ENCODE measurements at regions not wholly inside any gene's neighbourhood (a gene's known extent, or its start where the extent isn't known, plus 50 kb on each side); places are given as distances from the start of the nearest gene placed in this dataset.

DNA sequence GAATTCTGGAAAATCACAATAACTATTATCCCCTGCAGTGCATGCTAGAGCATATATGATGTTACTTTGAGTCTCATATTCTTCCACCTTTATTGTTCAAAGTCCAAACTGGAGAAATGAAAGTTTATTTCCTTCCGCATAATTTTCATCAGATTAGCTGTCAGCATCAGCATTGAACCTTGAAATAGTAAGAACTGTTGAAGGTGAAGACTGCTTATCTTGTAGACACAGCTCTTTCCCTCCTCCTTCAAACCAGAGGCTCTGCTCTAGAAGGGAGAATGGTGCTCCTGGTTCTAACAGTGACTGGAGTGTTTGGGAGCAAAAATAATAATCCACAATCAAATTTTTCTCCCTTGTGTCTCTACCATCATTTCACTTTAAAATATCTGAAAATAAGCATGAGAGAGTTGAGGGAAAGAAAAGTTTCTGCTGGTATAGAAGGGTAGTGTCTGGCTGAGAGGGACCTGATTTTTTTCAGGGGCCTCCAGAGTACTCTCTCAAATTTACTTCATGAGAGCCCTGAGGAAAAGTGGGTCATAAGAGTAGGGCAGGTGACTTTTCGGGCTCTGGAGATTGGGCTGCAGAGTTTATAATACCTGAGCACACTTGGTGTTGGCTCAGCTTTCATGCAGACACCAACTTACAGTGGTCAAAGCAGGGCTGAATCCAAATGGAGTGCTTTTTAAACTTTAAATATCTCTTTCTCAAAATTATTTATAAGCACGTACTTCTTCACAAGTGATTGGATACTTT, 170.4 kb downstream of the ZDHHC21 start:
- no peak for ATAC-seq (ENCODE audit: poor library complexity)

GRCh38 chr9:14520341-14520740, 172.9 kb downstream of the ZDHHC21 start:
- intact Hi-C loops (cut with DNase I): no loop called here
- ATAC-seq (ENCODE audit: poor library complexity) (no peak), DNase-seq (no peak)

More for the DNA sequence above, 170.4 kb downstream of the ZDHHC21 start:
- no peak for DNase-seq
- intact Hi-C loops (cut with DNase I): no loop called here

GRCh38 chr9:14517154-14517906, 175.9 kb downstream of the ZDHHC21 start:
- no peak for DNase-seq
- no peak for ATAC-seq (ENCODE audit: poor library complexity)
- intact Hi-C loops (cut with DNase I): no loop called here

DNA sequence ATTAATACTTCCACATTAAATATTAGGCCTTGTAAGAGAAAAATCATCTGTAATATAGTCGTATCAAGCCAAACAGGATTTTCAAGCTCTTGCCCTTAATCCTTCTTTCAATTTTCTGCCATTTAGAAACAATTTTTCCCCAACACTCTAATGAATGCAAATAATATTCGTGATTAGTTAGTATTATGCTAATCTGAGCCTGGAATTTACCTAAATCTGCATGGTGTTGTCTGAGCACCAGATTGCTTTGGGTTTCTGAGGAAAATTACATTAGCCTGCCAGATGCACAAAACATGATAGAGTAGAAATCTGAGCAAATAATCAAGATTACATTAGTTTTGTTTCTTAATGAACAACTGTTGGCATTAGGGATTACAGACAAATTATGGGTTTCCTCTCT, 176.6 kb downstream of the ZDHHC21 start:
- intact Hi-C loops (cut with DNase I): no loop called here
- DNase-seq (no peak), ATAC-seq (ENCODE audit: poor library complexity) (no peak)

DNA sequence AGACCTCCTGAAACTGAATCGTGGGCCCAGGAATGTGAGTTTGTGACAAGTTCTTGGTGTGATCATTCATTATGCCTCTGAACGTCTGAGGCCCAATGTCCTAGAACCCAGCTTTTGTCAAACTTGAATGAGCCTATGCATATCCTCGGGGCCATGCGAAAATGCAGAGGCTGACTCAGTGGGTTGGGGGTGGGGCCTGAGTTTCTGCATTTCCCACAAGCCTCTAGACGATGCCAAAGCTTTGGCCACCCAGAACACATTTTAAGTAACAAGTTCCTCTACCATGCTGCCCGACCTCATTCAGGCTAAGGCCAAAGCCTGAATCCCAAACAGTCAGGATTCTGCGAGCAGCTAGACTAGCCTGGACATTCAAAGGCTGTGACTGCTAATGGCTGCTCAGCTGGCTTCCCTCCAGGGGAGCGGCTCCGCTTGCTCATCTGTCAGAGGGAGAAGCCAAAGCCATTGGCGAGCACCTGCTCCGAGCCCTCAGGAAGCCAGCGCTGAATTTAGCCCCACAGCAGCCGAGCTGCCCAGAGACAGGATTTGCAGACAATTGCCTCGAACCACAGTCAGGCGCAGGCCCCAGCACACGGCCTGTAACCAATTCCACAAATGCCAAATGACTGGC, 177.5 kb downstream of the ZDHHC21 start:
- no peak for DNase-seq
- intact Hi-C loops (cut with DNase I): no loop called here
- no peak for ATAC-seq (ENCODE audit: poor library complexity)

- ATAC-seq (ENCODE audit: poor library complexity) (no peak), DNase-seq (no peak)
- intact Hi-C loops (cut with DNase I): no loop called here
Measured at GRCh38 chr9:14515049-14515448, 178.2 kb downstream of the ZDHHC21 start.

GRCh38 chr9:14512942-14513341, 180.3 kb downstream of the ZDHHC21 start:
- intact Hi-C loops (cut with DNase I): no loop called here
- DNase-seq: no peak
- ATAC-seq (ENCODE audit: poor library complexity): no peak

DNA sequence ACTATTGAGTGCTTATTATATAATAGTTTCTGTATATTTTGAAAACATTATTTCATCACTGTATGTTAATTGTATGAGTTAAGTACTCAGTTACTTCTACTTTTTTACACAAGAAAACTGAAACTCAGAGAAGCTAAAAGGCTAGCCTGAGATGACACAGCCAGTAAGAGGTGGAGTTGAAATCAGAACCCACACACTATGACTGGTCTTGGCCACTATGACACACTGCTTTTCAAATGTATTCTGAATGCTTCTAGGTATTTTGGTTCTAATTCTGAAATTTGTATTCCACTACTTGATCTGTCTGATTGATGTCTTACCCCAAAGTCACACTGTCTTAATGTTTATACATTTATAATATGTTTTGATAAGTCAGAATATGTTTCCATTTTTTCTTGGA, 181.8 kb downstream of the ZDHHC21 start:
- no peak for ATAC-seq (ENCODE audit: poor library complexity)
- DNase-seq: no peak
- intact Hi-C loops (cut with DNase I): no loop called here

- DNase-seq: no peak
- intact Hi-C loops (cut with DNase I): no loop called here
- ATAC-seq (ENCODE audit: poor library complexity): no peak
Measured at GRCh38 chr9:14508884-14509283, 184.3 kb downstream of the ZDHHC21 start.

- ATAC-seq (ENCODE audit: poor library complexity) (no peak), DNase-seq (no peak)
- intact Hi-C loops (cut with DNase I): no loop called here
Measured at GRCh38 chr9:14501366-14501765, 187.4 kb upstream of the NFIB start.

DNA sequence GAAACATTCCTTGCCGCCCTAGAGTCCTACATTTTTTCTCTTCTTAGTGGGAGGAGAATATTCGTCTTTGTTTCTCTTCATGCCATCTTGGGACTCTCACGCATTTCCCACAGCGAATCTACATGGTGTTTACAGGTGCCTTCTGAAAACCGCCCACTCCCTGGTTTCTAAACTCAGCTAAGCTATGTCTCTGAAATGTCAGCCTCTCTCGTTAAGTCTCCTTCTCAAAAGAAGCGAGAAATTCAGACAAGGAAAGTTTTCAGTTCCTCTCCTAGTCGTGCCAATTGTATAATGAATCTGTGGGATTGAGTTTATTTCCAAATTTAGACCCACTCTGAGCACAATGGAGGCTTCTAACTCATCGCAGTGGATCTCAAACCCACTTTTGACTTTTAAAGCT, 186.8 kb upstream of the NFIB start:
- ATAC-seq (ENCODE audit: poor library complexity) (no peak), DNase-seq (no peak)
- intact Hi-C loops (cut with DNase I): no loop called here

DNA sequence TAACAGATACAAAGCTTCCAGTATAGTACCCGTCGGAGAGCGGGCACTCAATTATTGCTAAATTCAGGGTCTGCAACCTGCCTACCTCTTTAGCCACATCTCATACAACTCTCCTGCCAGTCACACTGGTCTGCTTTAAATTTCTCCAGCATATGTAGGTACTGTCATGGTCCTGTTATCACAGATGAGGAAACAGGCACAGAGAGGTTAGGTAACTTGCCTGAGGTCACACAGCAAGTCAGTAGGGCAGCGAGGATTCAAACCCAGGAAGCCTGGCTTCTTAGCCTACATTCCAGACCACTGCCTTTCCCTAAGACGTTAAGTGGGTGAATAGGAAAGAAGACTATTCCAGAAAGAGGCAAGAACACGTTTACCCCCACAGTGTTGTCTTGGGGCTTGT, 186.0 kb upstream of the NFIB start:
- ATAC-seq (ENCODE audit: poor library complexity) (no peak), DNase-seq (no peak)
- intact Hi-C loops (cut with DNase I): no loop called here

DNA sequence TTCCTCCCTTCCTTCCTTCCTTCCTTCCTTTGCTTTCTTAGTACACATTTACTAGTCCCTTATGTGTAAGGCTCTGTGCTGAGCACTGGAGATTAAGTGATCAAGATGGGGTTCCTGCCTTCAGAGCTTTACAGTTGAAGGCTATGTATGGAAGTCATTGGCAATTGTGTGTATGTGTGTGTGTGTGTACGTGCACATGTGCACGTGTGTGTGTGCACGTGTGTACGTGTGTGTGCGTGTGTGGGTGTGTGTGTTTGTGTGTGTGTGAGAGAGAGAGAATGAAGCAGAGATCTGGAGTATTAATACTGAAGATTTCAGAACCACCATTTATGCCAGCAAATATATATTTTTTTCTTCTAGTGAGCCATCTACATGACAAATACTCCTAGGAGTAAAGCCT, 184.9 kb upstream of the NFIB start:
- ATAC-seq (ENCODE audit: poor library complexity) (no peak), DNase-seq (no peak)
- intact Hi-C loops (cut with DNase I): no loop called here

DNA sequence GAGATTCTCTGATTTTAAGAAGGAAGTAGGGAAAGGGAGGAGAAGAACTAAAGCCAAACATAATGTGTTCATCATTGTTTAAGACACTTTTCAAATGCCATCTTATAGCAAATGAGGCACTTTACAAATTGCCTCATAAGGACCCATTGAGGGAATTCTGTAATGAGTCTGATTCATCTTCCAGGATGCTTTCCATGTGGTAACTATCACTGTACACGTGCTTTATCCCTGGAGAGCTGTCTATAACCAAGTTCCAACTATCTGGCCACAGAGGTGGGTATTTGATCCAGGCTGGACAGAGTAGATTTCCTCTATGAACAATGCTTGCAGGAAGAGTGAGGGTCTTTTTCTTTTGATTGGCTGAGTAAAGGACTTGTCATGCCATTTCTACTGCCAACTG, 183.5 kb upstream of the NFIB start:
- DNase-seq (no peak), ATAC-seq (ENCODE audit: poor library complexity) (no peak)
- intact Hi-C loops (cut with DNase I): no loop called here

GRCh38 chr9:14488421-14489190, 174.7 kb upstream of the NFIB start:
- ATAC-seq (ENCODE audit: poor library complexity) (no peak), DNase-seq (no peak)
- intact Hi-C loops (cut with DNase I): no loop called here

DNA sequence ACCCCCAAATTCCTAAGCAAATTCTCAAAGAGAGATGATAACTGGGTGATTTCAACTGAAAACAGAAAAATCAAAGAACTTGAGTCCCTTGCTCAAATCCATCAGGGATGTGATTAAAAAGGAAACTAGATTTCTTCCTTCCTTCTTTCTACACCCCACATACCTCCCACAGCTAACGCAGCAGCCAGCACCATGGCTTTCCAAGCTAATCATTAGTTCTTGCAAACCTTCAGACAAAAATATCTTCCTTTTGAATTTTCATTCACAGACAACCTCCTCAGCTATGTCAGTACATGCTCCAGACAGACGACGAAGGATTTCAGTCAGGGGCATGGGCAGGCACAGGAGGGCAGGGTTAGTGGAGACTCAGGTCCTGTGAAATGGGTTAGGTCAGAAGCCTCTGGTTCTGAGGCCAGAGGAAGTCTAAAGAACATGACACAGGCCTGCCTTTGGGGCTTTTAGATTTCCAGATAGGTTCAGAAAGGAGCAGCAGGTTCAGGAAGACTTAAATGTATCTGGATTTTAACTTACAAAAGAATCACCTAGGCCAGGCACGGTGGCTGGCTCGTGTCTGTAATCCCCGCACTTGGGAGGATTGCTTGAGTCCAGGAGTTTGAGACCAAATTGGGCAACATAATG, 173.7 kb upstream of the NFIB start:
- ATAC-seq (ENCODE audit: poor library complexity) (no peak), DNase-seq (no peak)
- intact Hi-C loops (cut with DNase I): no loop called here

DNA sequence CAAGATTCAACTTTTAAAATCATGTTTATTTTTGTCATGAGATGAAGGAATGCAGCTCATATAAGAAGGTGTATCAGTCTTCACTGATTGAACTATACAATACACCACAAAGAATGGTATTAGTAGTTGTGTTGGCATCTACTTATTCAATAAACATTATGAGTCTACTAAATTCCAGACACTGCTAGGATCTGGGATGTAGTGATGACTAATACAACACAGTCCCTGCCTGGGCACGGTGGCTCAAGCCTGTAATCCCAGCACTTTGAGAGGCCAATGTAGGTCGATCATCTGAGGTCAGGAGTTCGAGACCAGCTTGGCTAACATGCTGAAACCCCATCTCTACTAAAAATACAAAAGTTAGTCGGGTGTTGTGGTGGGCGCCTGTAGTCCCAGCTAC, 171.4 kb upstream of the NFIB start:
- intact Hi-C loops (cut with DNase I): no loop called here
- ATAC-seq (ENCODE audit: poor library complexity) (no peak), DNase-seq (no peak)

DNA sequence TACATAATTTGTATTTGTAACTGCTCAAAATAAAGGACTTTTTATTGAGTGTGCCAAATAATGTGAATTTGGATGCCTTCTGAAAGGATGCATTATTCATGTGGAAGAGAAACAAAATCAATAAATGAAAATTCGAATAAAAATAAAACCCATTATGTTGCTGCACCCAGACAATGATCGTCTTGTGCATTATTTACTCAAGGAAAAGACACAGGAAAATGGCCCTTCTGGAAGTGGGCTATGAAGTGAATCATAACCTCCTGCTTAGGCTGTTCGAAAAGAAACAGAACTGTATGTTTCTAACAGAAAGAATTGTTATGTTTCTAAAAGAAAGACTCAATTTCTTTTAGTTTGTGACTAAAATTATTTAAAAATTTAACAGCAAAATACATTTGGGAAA, 168.9 kb upstream of the NFIB start:
- no peak for DNase-seq
- intact Hi-C loops (cut with DNase I): no loop called here
- ATAC-seq (ENCODE audit: poor library complexity): no peak

- ATAC-seq (ENCODE audit: poor library complexity): no peak
- intact Hi-C loops (cut with DNase I): no loop called here
- no peak for DNase-seq
Measured at GRCh38 chr9:14480526-14480925, 166.6 kb upstream of the NFIB start.

All from Right ventricle myocardium superior (tissue), 1 donor.